HepG2 (cell line): ENCODE measurements at regions not wholly inside any gene's neighbourhood (a gene's known extent, or its start where the extent isn't known, plus 50 kb on each side); places are given as distances from the start of the nearest gene placed in this dataset.

Experiments
- ATAC-seq: fragments of 200-7000 bp; cut with Tn5 transposase; 3 replicates; pipeline ENCODE4 v1.9.1; 2020; ENCODE audit warnings: mild to moderate bottlenecking, moderate library complexity
- BruUV-seq: library from RNA; stranded (reverse); fragments of 400-500 nt; replicated peaks from 2 replicates; lab custom pipeline; 2021; lab: Mats Ljungman, UMichigan
- CTCF ChIA-PET: fragments of 300-600 bp; formaldehyde crosslinking; extraction: SDS; loops from one replicate; lab custom pipeline; 2021; ENCODE audit warnings: low total read pairs, inconsistent platforms, low intra/inter-chr PET ratio; lab: Yijun Ruan, JAX
- POLR2A ChIA-PET: fragments of 350-600 bp; sonication (Branson Sonifier 250); formaldehyde crosslinking; loops from one replicate; lab custom pipeline; 2020; ENCODE audit warnings: antibody characterized with exemption, inconsistent platforms; lab: Yijun Ruan, JAX
- DNase-seq: peaks from one replicate; pipeline ENCODE4 v3.0.0-alpha.2; 2015; ENCODE audit warnings: low spot score
- FAIRE-seq: peaks from 3 replicates; lab custom pipeline; 2011; peaks lifted over from hg19 to GRCh38; lab: Jason Lieb, UNC
- H2AFZ ChIP-seq: one replicate; pipeline ENCODE4 v1.6.1; 2011; ENCODE audit warnings: low read length, inconsistent platforms
- H3K27ac ChIP-seq: fragments of 300-600 bp; 3 replicates; pipeline ENCODE4 v1.8.0; 2011; ENCODE audit warnings: mixed run types, mild to moderate bottlenecking, mixed read lengths, low read length, inconsistent platforms; ENCODE audit not compliant: insufficient read depth; ENCODE audit errors: extremely low read length
- H3K27me3 ChIP-seq, 2 experiments: fragments of 200-600 bp in 1 of 2; 2 replicates in 1 of 2; 3 replicates in 1 of 2; pipeline versions ENCODE4 v1.6.0 to v1.8.0; 2011; ENCODE audit warnings: low read length in 2 of 2, mild to moderate bottlenecking in 2 of 2, moderate library complexity in 2 of 2, inconsistent platforms in 1 of 2; ENCODE audit not compliant: insufficient read depth in 2 of 2, control insufficient read depth in 1 of 2
- H3K36me3 ChIP-seq, 2 experiments: fragments of 200-600 bp in 1 of 2; replicated peaks in 1 of 2; 2 replicates in 1 of 2; 3 replicates in 1 of 2; pipeline versions ENCODE4 v1.5.1 to v1.8.0; 2011; ENCODE audit warnings: low read length in 2 of 2, inconsistent platforms in 1 of 2; ENCODE audit not compliant: insufficient read depth in 2 of 2, control insufficient read depth in 1 of 2
- H3K4me1 ChIP-seq: 2 replicates; pipeline ENCODE4 v1.5.1; 2012; ENCODE audit warnings: low read length, inconsistent platforms; ENCODE audit not compliant: insufficient read depth
- H3K4me2 ChIP-seq: 2 replicates; pipeline ENCODE4 v1.6.0; 2011; ENCODE audit warnings: low read depth, low read length, inconsistent platforms
- H3K4me3 ChIP-seq, 3 experiments: fragments of 200-600 bp in 1 of 3; sonication (generic), shearing (Covaris generic) in 1 of 3; replicated peaks in 1 of 3; 2 replicates each; pipeline ENCODE4 v1.5.1; 2011 to 2016; ENCODE audit warnings: low read length in 3 of 3, inconsistent platforms in 2 of 3, low read depth in 2 of 3, mild to moderate bottlenecking in 2 of 3, control low read depth in 1 of 3, mixed read lengths in 1 of 3; ENCODE audit not compliant: insufficient read depth in 1 of 3
- H3K79me2 ChIP-seq: one replicate; pipeline ENCODE4 v1.6.1; 2011; ENCODE audit warnings: low read length, inconsistent platforms; ENCODE audit not compliant: insufficient read depth
- H3K9ac ChIP-seq: 2 replicates; pipeline ENCODE4 v1.6.0; 2011; ENCODE audit warnings: mild to moderate bottlenecking, low read depth, low read length, inconsistent platforms; ENCODE audit not compliant: insufficient read depth
- H3K9me3 ChIP-seq: 2 replicates; pipeline ENCODE4 v1.5.1; 2012; ENCODE audit warnings: mild to moderate bottlenecking, low read length
- H4K20me1 ChIP-seq: 2 replicates; pipeline ENCODE4 v1.6.0; 2011; ENCODE audit warnings: inconsistent platforms, mild to moderate bottlenecking, low read length, moderate library complexity; ENCODE audit not compliant: insufficient read depth
- ELF4 ChIP-seq: sonication (generic); formaldehyde crosslinking; IDR thresholded peaks from 2 replicates; pipeline ENCODE4 v1.5.0; 2020; ENCODE audit warnings: missing genetic modification reagents, mild to moderate bottlenecking, moderate library complexity, borderline replicate concordance
- MTA1 ChIP-seq: sonication (generic); formaldehyde crosslinking; IDR thresholded peaks from 2 replicates; pipeline ENCODE4 v1.4.0; 2020; ENCODE audit warnings: missing genetic modification reagents, mild to moderate bottlenecking, borderline replicate concordance
- NFYC ChIP-seq: IDR thresholded peaks from 2 replicates; pipeline ENCODE4 v1.6.1; 2016; ENCODE audit warnings: missing genetic modification reagents, missing compliant biosample characterization
- SMAD1 ChIP-seq: sonication (generic); formaldehyde crosslinking; IDR thresholded peaks from 2 replicates; pipeline ENCODE4 v1.4.0; 2020; ENCODE audit warnings: missing genetic modification reagents, low read depth, mild to moderate bottlenecking, borderline replicate concordance
- SMYD3 ChIP-seq: sonication (generic); formaldehyde crosslinking; IDR thresholded peaks from 2 replicates; pipeline ENCODE4 v1.8.1; 2023; ENCODE audit warnings: mild to moderate bottlenecking, missing genetic modification reagents
- THYN1 ChIP-seq: sonication (generic); formaldehyde crosslinking; IDR thresholded peaks from 2 replicates; pipeline ENCODE4 v1.8.1; 2023; ENCODE audit warnings: low read depth, mild to moderate bottlenecking, moderate library complexity, missing genetic modification reagents, borderline replicate concordance
- ZNF337 ChIP-seq: sonication (generic); formaldehyde crosslinking; IDR thresholded peaks from 2 replicates; pipeline ENCODE4 v1.5.1; 2020; ENCODE audit warnings: missing genetic modification reagents, low read depth, mild to moderate bottlenecking, borderline replicate concordance
- ZNF879 ChIP-seq: sonication (generic); formaldehyde crosslinking; IDR thresholded peaks from 2 replicates; pipeline ENCODE4 v1.8.1; 2023; ENCODE audit warnings: missing genetic modification reagents
- in situ Hi-C: cut with HindIII; loops from 2 replicates; pipeline ENCODE4 v1.10.0; 2017; ENCODE audit warnings: low pct_unique_long_range_greater_than_20kb; ENCODE audit not compliant: extremely low pct_ligation_motif_present
- intact Hi-C: fragments of 100-400 bp; cut with micrococcal nuclease; formaldehyde crosslinking; loops from one replicate; pipeline ENCODE4 v1.10.0; 2022; ENCODE audit not compliant: unreplicated experiment
- TF ChIP-seq, protein P1 (sequence below): sonication (generic); formaldehyde crosslinking; IDR thresholded peaks from 2 replicates; pipeline ENCODE4 v1.9.0; 2021; ENCODE audit warnings: missing genetic modification reagents, borderline replicate concordance
- TF ChIP-seq, protein P2 (sequence below): sonication (generic); formaldehyde crosslinking; IDR thresholded peaks from 2 replicates; pipeline ENCODE4 v1.4.0; 2020; ENCODE audit warnings: missing genetic modification reagents, borderline replicate concordance

DNA sequence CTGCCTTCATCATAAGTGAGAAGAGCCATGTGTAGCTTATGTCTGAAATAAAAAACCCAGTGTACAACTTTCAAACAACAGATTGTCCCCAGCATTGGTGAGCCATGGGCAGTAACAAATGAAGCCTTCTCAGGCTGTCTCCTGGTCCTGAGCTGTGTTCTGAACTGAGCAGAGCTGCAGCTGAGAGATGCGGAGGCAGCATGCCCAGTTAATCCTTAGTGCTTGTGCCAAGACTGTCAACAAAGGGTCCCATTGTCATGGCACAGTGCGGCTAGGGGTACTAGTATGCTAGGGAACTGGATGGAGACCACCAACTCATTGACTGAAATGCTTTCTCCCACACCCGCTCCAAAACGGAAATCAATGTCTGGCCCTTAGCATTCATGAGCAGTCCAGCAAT is 154.3 kb downstream of the RMST start (continued):
- no peak for TF ChIP-seq SMYD3 (CRISPR knock-in tag)

DNA sequence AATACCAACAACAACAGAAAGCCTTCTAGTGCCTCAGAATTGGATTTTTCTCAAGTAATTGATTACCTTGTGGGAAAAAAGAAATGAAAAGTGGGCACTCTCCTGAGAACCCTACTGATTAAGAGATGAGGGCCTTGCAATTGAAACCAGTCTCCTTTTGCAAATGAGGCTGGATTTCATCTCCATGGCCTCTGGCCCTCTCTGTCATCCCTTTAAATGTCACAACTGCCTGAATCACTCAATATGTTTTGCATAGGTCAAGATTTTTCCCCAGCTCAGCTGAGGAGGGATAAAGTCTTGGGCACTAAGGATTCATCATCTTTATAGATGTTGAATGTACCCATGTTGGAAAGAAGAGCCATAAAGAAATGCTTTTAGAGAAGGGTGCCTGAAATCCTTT is 166.4 kb downstream of the RMST start:
- ChIA-PET CTCF (no interaction called here), POLR2A (no interaction called here)
- Histone ChIP-seq H3K4me2 (no peak overlapping the region), H3K27me3 (peaks cover 0 to 5% of the 10 kb centered on the region in 2 experiments; a peak in 1 of 5 replicates), H3K27ac (no peak overlapping the region), H3K4me1 (no peaks in the 10 kb centered on the region), H3K79me2 (no peaks in the 10 kb centered on the region), H4K20me1 (no peaks in the 10 kb centered on the region), H3K4me3 (no peak overlapping the region), H3K36me3 (no peaks in the 10 kb centered on the region), H2AFZ (no peak overlapping the region), H3K9me3 (no peaks in the 10 kb centered on the region), H3K9ac (no peak overlapping the region)
- intact Hi-C loops (no loop called here), in situ Hi-C loops (no loop called here)
- no peak for DNase-seq
- ATAC-seq, result no peak
- TF ChIP-seq, protein P1, sequence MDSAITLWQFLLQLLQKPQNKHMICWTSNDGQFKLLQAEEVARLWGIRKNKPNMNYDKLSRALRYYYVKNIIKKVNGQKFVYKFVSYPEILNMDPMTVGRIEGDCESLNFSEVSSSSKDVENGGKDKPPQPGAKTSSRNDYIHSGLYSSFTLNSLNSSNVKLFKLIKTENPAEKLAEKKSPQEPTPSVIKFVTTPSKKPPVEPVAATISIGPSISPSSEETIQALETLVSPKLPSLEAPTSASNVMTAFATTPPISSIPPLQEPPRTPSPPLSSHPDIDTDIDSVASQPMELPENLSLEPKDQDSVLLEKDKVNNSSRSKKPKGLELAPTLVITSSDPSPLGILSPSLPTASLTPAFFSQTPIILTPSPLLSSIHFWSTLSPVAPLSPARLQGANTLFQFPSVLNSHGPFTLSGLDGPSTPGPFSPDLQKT (CRISPR knock-in tag), result no peak
- TF ChIP-seq NFYC (CRISPR knock-in tag) (no peak), MTA1 (CRISPR knock-in tag) (no peak), ZNF337 (CRISPR knock-in tag) (no peak), ELF4 (CRISPR knock-in tag) (no peak), THYN1 (CRISPR knock-in tag) (no peak), ZNF879 (no peak), SMAD1 (CRISPR knock-in tag) (no peak)
- TF ChIP-seq, protein P2, sequence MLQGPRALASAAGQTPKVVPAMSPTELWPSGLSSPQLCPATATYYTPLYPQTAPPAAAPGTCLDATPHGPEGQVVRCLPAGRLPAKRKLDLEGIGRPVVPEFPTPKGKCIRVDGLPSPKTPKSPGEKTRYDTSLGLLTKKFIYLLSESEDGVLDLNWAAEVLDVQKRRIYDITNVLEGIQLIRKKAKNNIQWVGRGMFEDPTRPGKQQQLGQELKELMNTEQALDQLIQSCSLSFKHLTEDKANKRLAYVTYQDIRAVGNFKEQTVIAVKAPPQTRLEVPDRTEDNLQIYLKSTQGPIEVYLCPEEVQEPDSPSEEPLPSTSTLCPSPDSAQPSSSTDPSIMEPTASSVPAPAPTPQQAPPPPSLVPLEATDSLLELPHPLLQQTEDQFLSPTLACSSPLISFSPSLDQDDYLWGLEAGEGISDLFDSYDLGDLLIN, result no peak
- no TSS peak for BruUV-seq
- FAIRE-seq, result no peak
